Hepatocyte (in vitro differentiated cells): ENCODE measurements at regions not wholly inside any gene's neighbourhood (a gene's known extent, or its start where the extent isn't known, plus 50 kb on each side); places are given as distances from the start of the nearest gene placed in this dataset.

Experiments used
- DNase-seq: peaks from one replicate; pipeline ENCODE4 v3.0.0-alpha.2; 2016; ENCODE audit warnings: low spot score
- H2AFZ ChIP-seq: fragments of 200-600 bp; sonication (generic); 2 replicates; pipeline ENCODE4 v1.6.0; 2016; ENCODE audit warnings: antibody characterized with exemption, mild to moderate bottlenecking
- H3K27ac ChIP-seq: fragments of 200-600 bp; sonication (generic); 2 replicates; pipeline ENCODE4 v1.5.1; 2016; ENCODE audit warnings: mild to moderate bottlenecking
- H3K27me3 ChIP-seq: fragments of 200-600 bp; sonication (generic); 2 replicates; pipeline ENCODE4 v1.6.1; 2016
- H3K36me3 ChIP-seq: fragments of 200-600 bp; sonication (generic); replicated peaks from 2 replicates; pipeline ENCODE4 v1.5.1; 2016; ENCODE audit warnings: low read depth; ENCODE audit not compliant: insufficient read depth
- H3K4me1 ChIP-seq: fragments of 200-600 bp; sonication (generic); 2 replicates; pipeline ENCODE4 v1.5.1; 2016; ENCODE audit warnings: mild to moderate bottlenecking, moderate library complexity; ENCODE audit not compliant: insufficient read depth
- H3K4me2 ChIP-seq: fragments of 200-600 bp; sonication (generic); 2 replicates; pipeline ENCODE4 v1.6.0; 2016
- H3K4me3 ChIP-seq: fragments of 200-600 bp; sonication (generic); 2 replicates; pipeline ENCODE4 v1.5.1; 2016; ENCODE audit warnings: mild to moderate bottlenecking
- H3K79me2 ChIP-seq: fragments of 200-600 bp; sonication (generic); 2 replicates; pipeline ENCODE4 v1.6.0; 2017; ENCODE audit warnings: mild to moderate bottlenecking
- H3K9me2 ChIP-seq: fragments of 200-600 bp; sonication (generic); replicated peaks from 2 replicates; pipeline ENCODE4 v1.6.0; 2017; ENCODE audit warnings: mild to moderate bottlenecking; ENCODE audit not compliant: insufficient read depth
- H3K9me3 ChIP-seq: fragments of 200-600 bp; sonication (generic); 2 replicates; pipeline ENCODE4 v1.5.1; 2016; ENCODE audit warnings: low read depth, mild to moderate bottlenecking
- H4K20me1 ChIP-seq: fragments of 200-600 bp; sonication (generic); 2 replicates; pipeline ENCODE4 v1.6.0; 2016; ENCODE audit warnings: mild to moderate bottlenecking; ENCODE audit not compliant: insufficient read depth, poor library complexity, severe bottlenecking
- EZH2 ChIP-seq: fragments of 200-600 bp; sonication (generic); IDR thresholded peaks from 2 replicates; pipeline ENCODE4 v1.6.1; 2016; ENCODE audit warnings: antibody characterized with exemption, mild to moderate bottlenecking, borderline replicate concordance
- EZH2phosphoT487 ChIP-seq: fragments of 200-600 bp; sonication (generic); IDR thresholded peaks from one replicate; pipeline ENCODE4 v1.6.1; 2018; ENCODE audit warnings: antibody characterized with exemption, mild to moderate bottlenecking, low read depth, moderate library complexity; ENCODE audit not compliant: unreplicated experiment, severe bottlenecking
- WGBS: methylation state at CpG from one replicate; pipeline ENCODE4 v1.1.6; 2016; ENCODE audit warnings: low lambda C conversion rate; ENCODE audit errors: missing lambda C conversion rate; 5-methylcytosine and 5-hydroxymethylcytosine counted together
- TF ChIP-seq, protein P1 (sequence below): fragments of 200-600 bp; sonication (generic); IDR thresholded peaks from 2 replicates; pipeline ENCODE4 v1.5.1; 2016; ENCODE audit warnings: antibody characterized with exemption, mild to moderate bottlenecking; ENCODE audit not compliant: poor library complexity

DNA sequence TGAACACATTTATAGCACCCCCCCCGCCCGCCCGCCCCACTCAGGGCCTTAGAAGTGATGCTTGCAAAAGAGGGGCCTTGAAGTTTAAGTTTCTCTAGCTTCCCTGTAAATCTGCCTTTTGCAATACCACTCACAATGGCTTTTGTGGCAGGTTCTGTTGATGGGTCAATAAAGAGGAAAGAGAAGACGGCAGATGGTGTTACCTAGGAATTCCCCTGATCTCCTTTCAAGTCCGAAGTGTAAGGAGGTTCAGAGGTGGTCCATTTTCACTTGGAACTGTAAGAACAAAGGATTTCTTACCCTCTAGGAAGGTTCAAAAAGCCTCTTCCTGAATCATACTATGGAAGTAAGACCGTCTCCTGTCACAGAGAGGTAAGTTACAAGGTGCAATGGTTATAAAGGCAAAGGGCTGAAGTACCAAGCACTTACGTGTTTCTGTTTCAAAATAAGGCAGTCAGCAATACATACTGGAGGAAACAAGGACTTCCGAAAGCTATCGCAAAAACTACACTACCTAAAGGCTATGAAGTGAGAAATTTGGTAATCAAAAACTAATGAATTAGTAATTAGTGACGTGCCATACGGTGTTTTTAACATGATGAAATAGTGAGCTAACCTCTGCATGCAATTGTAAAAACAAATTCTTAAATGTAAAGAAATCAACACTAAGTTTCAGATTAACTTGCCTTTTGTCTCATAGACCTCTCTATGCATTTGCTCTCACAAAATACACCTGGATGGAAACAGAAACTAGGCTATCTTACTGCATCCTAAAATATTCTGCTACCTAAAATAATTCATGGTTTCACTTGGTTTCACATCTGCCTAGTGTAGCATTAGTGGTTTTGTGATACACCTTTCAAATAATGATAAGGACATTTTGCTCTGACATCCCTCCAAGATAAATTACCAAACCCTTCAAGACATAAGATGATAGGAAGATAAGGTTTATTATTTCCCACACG, 589.4 kb upstream of the FAM174A start:
- no peak for DNase-seq
- H3K9me3 ChIP-seq, result no peaks in the 10 kb centered on the region
- no peaks in the 10 kb centered on the region for H3K4me1 ChIP-seq
- H3K4me3 ChIP-seq, result no peak overlapping the region
- no peaks in the 10 kb centered on the region for H3K36me3 ChIP-seq
- H3K27me3 ChIP-seq, result no peaks in the 10 kb centered on the region
- no peaks in the 10 kb centered on the region for H4K20me1 ChIP-seq
- no peak overlapping the region for H3K4me2 ChIP-seq
- H2AFZ ChIP-seq, result no peak overlapping the region
- no peaks in the 10 kb centered on the region for H3K79me2 ChIP-seq
- 80% methylated on average over 12 of the region's 12 CpGs for WGBS
- no peak overlapping the region for H3K27ac ChIP-seq
- H3K9me2 ChIP-seq, result no peaks in the 10 kb centered on the region
- TF ChIP-seq EZH2phosphoT487, result no peak
- TF ChIP-seq, protein P1, sequence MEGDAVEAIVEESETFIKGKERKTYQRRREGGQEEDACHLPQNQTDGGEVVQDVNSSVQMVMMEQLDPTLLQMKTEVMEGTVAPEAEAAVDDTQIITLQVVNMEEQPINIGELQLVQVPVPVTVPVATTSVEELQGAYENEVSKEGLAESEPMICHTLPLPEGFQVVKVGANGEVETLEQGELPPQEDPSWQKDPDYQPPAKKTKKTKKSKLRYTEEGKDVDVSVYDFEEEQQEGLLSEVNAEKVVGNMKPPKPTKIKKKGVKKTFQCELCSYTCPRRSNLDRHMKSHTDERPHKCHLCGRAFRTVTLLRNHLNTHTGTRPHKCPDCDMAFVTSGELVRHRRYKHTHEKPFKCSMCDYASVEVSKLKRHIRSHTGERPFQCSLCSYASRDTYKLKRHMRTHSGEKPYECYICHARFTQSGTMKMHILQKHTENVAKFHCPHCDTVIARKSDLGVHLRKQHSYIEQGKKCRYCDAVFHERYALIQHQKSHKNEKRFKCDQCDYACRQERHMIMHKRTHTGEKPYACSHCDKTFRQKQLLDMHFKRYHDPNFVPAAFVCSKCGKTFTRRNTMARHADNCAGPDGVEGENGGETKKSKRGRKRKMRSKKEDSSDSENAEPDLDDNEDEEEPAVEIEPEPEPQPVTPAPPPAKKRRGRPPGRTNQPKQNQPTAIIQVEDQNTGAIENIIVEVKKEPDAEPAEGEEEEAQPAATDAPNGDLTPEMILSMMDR, result no peak
- TF ChIP-seq EZH2, result no peak

- Histone ChIP-seq H3K36me3 (no peaks in the 10 kb centered on the region), H3K4me3 (no peak overlapping the region), H3K4me1 (no peaks in the 10 kb centered on the region), H3K27ac (no peak overlapping the region), H2AFZ (no peak overlapping the region), H3K79me2 (no peaks in the 10 kb centered on the region), H3K27me3 (no peaks in the 10 kb centered on the region), H3K9me3 (no peaks in the 10 kb centered on the region), H4K20me1 (no peaks in the 10 kb centered on the region), H3K4me2 (no peak overlapping the region), H3K9me2 (no peaks in the 10 kb centered on the region)
- DNase-seq, result no peak
- TF ChIP-seq EZH2phosphoT487 (no peak), EZH2 (no peak)
- TF ChIP-seq, protein P1, result no peak
Observed at GRCh38 chr5:99940540-99940939, 594.6 kb upstream of the FAM174A start.

GRCh38 chr5:99936911-99937310, 598.3 kb upstream of the FAM174A start:
- 26% methylated on average over 1 of the region's 1 CpG for WGBS
- no peak for DNase-seq
- H3K9me3 ChIP-seq, result no peaks in the 10 kb centered on the region
- H3K36me3 ChIP-seq, result no peaks in the 10 kb centered on the region
- H4K20me1 ChIP-seq, result no peaks in the 10 kb centered on the region
- H3K27ac ChIP-seq, result no peak overlapping the region
- H3K9me2 ChIP-seq, result no peaks in the 10 kb centered on the region
- TF ChIP-seq, protein P1, result no peak
- TF ChIP-seq EZH2 (no peak), EZH2phosphoT487 (no peak)
- no peaks in the 10 kb centered on the region for H3K79me2 ChIP-seq
- H3K4me3 ChIP-seq, result no peak overlapping the region
- H3K27me3 ChIP-seq, result no peaks in the 10 kb centered on the region
- no peak overlapping the region for H3K4me2 ChIP-seq
- H3K4me1 ChIP-seq, result no peaks in the 10 kb centered on the region
- H2AFZ ChIP-seq, result no peak overlapping the region
